ENCODE measurements at regions not wholly inside any gene's neighbourhood (a gene's known extent, or its start where the extent isn't known, plus 50 kb on each side); places are given as distances from the start of the nearest gene placed in this dataset.
"Not testable (repeated sequence)": the region's sequence is repeated elsewhere in the genome, so short reads cannot be mapped to it uniquely, and the experiment has no call there.

DNA sequence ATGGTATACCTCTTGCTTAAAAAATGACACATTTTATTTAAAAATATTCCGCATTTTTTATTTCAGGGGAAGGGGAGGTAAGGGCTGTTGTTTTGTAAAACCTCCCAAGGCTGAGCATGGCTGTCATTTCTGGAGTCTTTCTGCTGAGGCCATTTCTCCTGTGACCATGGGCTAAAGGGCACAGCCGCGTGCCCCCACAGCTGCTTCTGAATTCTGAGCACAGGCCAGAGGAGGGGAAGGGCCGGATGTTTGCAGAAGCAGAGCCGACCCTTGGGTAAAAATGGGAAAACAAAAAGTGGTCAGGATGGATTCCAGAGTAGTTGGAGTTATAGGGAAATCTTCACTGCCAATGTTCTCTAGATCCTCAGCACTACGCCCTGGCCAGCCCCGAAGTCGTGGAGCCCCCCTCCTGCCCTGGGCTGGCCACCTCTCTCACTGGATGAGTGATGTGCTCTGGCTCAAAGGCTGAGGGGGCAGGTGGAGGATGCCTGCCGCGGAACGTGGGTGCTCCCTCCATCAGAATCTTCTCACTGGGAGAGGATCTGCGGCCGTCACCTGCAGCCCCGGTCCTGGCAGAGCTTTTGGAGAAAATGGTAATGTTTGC lies 131.3 kb upstream of the ZEB1 start:
- no peak for DNase-seq (ENCODE audit: low spot score)

DNA sequence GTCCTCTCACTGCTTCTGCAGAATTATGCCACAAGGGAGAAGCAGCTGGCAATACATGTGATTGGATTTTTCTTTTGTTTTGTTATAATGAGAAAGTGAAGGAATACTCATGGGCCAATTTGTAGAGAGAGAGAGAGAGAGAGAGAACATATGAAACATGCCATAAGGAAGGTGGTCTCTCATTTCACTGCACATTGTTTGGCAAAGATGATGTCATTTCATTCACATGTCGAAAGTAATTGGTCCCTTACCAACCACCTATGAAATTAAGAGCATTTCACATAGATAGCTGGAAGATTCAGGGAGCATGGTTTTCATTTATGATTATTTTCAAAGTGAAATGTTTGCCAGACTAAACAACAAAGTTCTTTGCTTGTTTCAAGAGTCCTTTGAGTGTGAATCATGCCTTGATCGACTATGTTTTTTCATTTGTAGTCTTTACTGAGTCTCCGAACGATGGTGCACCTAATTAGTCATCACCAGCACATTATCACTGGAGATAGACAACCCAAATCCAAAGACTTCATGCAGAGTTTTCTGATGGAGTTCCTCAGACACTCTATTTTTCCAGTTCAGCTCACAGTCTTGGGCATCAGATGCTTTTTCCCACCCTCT lies 130.1 kb upstream of the ZEB1 start:
- DNase-seq (ENCODE audit: low spot score) = no peak

DNA sequence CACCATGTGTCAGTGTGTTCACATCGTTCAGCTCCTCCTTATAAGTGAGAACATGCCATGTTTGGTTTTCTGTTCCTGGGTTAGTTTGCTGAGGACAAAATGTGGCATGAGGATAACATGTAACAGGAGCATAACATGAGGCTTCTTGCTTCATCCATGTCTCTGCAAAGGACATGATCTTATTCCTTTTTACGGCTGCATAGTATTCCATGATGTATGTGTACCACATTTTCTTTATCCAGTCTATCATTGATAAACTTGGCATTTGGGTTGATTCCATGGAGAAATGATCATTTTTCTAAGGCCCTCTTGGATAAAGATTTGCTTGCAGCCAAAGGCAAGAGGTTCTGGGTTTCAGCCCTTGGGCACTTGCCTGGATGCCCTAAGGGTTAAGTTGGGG lies 128.5 kb upstream of the ZEB1 start:
- no peak for DNase-seq (ENCODE audit: low spot score)

DNA sequence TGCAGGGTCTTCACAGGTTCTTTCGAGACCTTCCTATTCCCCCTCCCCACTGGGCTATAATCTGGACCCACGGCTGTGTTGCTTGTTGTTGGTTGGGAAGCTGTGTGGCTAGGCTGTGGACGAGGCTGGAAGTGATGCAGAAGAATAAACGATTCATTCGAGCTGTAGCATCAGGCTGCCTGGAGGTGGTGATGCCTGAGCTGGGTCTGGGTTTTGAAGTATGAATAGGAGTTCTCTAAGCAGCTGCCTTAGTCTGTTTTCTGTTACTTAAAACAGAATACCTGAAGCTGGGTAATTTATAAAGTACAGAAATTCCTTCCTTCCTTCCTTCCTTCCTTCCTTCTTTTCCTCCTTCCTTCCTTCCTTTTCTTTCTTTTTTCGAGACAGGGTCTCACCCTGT lies 126.5 kb upstream of the ZEB1 start:
- DNase-seq (ENCODE audit: low spot score) = no peak

DNA sequence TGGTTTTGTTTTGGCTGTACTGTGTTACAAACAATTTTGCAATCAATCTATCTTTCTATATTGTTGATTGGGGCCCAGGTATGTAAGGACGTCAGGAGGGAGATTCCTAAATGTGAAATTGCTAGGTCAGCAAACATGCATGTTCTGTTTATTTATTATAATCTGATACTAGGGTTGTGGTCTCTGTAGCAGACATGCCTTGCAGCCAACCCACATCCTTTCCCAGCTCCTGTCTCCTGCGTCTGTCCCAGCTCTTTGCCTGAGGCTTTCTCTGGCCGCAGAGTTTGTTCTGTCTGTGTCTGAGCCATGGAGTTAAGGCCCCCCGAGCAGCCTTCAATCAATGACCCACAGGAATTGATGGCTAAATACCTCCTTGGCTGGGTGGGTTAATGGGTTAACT lies 124.0 kb upstream of the ZEB1 start:
- no peak for DNase-seq (ENCODE audit: low spot score)

DNA sequence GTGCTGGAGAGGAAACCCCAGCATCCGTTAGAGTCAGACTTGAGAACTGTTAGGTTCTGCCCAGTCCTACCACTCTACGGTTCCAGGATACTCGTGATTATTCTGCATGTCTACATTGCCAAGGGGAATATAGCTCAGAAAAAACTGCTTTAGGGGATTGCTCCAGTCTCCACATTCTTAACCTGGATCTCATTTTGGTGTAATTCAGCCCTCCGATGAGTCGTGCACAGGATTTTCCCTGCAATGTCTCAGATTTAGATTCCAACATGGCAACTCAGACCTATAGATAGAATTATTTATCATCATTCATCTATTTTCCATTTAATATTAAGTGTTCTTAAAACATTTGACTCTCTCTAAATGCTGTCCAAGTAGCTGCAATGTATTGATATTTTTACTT lies 121.1 kb upstream of the ZEB1 start:
- DNase-seq (ENCODE audit: low spot score) = no peak

DNA sequence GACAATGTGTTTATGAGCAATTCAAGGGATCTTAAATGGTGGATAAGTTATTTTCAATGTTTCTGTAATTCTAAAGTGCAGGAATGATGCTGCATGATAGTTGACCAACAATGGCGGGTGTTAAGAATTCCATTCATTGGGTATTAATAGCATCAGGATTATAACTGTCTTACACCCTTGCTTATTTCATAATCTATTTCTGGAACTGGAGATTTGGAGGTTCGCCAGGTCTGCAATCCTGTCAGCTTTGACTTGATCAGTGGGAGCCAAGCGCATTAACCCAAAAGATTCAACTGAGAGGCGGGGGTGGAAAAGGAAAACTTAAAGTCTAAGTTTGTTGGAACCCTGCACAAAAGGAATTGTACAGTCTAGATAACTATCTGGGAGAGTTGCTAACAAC lies 114.9 kb upstream of the ZEB1 start:
- DNase-seq (ENCODE audit: low spot score) = peak; percentile 8

DNA sequence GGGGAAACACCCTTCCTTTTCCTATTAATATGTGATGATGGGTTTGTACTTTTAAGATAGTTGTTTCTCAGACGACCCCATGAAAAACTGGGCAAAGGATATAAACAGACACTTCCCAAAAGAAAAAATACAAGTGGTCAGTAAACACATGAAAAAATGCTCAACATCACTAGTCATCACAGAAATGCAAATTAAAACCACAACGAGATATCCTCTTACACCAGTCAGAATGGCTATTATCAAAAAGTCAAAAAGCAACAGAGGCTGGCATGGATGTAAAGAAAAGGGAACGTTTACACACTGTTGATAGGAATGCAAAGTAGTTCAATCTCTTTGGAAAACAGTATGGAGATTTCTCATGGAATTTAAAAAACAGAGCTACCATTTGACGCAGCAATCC lies 111.4 kb upstream of the ZEB1 start:
- DNase-seq (ENCODE audit: low spot score) = no peak

DNA sequence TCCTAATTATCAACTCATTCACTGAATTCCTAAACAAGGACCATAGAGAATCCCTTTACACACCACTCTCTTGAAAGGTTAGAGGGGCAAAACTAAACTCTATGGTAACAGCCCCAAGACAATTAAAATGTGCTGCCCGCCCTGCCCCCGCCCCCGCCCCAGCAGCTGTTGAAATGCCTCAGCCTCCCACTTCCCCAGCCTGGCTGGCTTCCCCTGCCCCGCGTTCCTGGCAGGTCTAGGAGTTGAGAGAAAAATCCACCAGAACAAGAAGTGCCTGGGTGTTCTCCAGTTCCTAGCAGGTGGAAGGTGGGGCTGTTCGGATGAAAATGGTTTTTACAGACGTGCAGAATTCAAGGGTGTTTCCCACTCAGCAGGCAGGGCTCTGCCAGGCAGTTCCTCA lies 109.5 kb upstream of the ZEB1 start:
- no peak for DNase-seq (ENCODE audit: low spot score)

DNA sequence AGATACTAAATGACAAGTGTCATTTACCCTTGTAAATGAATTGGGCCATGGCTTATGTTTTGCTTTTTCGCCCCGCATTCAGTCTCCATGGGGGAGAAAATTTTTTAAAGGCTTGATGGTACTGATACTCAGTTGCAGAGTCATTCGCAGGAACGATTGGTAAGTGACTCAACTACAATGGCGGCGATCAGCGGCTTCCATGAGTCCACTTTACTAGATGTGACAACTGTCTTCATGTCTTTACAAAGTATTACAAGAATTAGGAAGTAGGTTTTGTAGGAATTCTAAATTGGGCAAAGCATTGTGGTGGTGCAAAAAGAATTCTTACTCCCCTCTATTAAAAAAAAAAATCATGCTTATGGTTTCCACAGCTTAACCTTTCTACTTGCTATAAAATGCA lies 108.8 kb upstream of the ZEB1 start:
- DNase-seq (ENCODE audit: low spot score) = no peak

DNA sequence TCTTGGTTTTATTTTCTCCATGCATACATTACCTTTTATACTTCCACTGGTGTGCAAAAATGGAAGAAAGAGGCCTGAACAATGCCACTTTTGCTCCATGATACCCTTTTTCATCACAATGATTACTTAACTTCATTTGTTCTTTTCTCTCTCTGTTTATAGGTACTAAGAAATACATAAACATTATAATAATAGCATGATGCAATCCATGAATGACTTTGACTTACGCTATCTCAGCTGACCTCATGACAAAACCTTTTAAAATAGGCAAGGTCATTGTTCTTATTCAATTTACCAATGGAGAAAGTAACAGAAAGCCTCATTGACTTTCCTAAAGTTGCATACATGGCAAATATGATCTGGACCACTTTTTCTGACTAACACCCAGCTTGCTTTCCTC lies 105.1 kb upstream of the ZEB1 start:
- no peak for DNase-seq (ENCODE audit: low spot score)

DNA sequence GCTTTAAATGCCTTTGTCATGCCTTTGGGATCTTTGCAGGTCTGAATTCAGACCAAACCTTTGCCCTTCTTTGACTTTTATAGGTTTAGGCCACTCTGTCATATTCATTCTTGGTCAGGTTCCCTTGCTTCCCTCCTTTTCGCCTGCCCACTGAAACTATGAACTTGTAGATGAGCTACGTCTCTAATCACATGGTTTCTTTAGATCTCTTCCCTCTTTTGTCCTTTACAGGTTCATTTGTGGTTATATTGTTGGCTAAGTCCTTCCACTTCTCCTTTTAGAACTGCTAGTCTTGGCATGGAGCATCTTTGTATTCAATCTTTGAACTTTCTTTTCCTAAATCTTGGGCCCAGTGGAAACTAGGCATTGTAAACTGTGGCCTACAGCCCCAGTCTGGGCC lies 104.0 kb upstream of the ZEB1 start:
- no peak for DNase-seq (ENCODE audit: low spot score)

DNA sequence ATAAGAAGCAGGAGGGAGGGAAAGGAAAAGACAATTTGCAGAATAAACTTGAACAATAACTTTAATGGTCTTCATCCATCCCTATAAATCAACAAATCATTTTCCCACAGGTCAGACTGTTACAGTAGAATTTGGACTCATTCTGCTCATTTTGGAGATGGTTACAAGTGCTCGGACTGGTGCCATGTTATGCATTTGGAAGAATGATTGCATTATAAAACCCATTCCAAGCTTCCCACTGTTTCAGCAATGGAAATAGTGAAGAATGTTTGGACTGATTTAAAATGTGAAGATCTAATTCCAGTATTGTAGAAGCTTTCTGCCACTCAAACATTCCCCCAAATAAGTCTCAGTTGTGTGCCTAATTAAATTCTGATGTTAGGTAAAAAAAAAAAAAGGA lies 99.7 kb upstream of the ZEB1 start:
- no peak for DNase-seq (ENCODE audit: low spot score)

DNA sequence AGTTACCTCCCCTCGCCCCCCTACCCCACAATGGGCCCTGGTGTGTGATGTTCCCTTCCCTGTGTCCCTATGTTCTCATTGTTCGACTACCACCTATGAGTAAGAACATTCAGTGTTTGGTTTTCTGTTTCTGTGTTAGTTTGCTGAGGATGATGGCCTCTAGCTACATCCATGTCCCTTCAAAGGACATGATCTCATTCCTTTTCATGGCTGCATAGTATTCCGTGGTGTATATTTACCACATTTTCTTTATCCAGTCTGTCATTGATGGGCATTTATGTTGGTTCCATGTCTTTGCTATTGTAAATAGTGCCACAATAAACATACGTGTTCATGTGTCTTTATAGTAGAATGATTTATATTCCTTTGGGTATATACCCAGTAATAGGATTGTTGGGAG lies 90.2 kb upstream of the ZEB1 start:
- DNase-seq (ENCODE audit: low spot score) = not testable (repeated sequence)

DNA sequence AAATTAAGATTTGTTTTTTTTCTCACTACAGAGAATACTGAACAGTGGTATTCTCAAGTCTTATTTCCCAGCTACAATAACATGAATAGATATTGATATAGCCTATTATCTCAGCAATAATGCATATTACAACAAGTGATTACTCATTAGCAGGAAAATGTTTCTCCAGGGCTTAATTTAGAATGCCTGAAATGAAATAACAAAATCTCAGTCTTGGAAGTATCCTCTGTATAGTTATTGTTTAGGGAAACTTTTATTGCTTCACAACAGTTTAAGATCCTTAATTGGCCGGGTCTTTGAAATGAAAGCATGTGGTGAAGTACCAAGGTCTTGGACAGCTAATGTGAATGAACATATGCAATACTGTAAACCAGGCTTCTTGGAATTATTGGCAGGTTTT lies 79.1 kb upstream of the ZEB1 start:
- no peak for DNase-seq (ENCODE audit: low spot score)

DNA sequence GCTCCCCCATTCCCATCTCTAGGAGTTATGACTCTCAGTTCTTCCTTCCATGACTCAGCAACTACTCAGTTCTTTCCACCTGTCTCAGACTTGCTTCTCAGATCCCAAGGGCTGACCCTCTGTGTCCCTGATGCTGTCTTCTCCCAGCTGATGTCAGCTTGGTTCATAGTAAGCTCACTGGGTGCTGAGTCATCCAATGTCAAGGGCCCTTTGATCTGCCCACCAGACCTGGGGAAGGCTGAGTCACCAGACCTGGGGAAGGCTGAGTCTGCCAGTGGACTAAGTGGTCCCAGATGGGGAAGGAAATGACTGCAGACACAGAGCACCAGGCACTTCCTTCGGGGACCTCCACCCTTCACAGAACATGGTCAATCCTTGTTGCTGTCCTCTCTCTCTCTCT lies 76.1 kb upstream of the ZEB1 start:
- peak; percentile 27 for DNase-seq (ENCODE audit: low spot score)

DNA sequence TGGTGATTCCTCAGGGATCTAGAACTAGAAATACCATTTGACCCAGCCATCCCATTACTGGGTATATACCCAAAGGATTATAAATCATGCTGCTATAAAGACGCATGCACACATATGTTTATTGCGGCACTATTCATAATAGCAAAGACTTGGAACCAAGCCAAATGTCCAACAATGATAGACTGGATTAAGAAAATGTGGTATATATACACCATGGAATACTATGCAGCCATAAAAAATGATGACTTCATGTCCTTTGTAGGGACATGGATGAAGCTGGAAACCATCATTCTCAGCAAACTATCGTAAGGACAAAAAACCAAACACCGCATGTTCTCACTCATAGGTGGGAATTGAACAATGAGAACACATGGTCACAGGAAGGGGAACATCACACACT lies 67.9 kb upstream of the ZEB1 start:
- not testable (repeated sequence) for DNase-seq (ENCODE audit: low spot score)

DNA sequence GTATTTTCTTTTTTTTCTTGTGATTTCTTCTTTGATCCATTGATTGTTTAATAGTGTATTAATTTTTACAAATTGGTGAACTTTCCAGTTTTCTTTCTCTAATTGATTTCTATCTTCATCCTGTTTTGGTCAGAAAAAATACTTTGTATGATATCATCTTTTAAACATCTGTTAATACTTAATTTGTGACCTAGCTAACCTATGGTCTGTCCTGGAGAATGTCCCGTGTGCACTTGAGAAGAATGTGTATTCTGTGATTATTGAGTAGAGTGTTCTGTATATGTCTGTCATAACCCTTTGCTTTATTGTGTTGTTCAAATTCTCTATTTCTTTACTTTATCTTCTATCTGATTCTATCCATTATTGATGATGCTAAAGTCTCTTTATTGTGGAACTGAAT lies 65.8 kb upstream of the ZEB1 start:
- no peak for DNase-seq (ENCODE audit: low spot score)

DNA sequence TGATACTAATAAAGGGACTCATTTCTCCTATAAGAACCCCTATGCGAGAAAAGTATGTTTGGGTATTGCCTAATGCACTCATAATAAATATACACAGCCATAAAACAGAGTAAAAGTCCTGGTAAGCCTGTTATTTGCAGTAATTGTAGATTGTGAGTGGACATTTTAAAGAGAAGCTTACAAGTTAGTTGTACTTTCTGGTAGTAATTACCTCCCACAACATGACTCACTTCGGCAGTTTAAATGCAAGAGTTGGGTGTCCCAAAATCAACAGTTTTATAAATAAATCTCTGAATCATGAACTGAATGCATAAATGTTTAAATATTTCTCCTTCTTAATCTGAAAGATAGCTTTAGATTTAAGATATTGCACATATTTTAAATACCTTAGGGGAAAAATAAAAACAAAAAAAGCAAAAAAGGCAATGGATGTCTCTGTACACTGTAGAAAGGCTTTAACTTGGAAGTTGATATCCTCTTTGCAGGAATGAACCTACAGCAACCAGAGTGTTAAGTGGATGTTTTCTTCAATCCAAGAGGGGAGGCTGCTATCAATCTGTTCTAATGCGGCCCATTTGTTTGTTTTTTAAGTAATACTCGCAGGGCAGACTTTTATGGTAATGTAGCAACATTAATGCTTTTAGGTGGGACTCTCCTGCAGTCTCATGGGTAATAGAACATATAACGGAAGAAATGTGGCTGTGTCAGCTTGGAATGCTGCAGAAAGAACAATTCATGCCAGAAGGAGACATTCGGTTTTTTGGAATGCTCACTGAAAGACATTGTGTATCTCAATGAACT lies 57.3 kb upstream of the ZEB1 start:
- DNase-seq (ENCODE audit: low spot score) = peak; percentile 56

DNA sequence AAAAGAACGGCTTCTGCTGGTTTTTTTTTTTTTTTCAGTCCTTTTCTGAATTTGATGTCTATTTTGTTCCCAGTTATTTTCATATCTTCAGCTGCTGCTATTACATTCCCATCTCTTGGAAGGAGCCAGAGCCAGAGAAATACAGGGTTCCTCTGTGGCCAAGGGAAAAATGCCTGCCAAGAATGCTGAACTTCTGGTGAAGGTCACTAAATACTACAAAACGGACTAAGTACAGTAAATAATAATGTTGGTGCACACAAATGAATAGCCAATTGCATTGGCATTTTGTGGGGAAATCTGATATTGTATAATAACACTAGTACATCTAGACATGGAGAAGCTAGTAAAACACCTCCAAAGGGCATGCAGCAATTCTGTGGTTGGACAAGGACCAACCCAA lies 56.3 kb upstream of the ZEB1 start:
- DNase-seq (ENCODE audit: low spot score) = peak; percentile 21

DNA sequence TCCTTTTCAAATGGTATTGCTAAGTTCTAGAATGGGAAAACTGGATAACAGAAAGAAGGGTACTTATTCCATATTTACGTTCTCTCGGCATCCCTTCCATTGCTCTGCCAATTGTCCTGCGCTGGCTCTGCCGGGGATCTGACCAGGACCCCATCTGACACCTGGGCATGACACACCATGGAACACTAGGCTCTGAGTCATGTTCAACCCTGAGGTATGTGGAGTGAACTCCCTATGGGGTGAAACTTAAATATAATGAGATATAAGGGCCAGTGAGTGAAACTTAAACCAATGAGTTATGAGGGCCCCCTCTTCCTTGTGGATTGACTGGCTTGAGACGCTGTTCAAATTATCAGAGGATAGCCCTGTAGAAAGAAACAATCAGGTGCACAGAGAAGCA lies 55.1 kb upstream of the ZEB1 start:
- DNase-seq (ENCODE audit: low spot score) = no peak

DNA sequence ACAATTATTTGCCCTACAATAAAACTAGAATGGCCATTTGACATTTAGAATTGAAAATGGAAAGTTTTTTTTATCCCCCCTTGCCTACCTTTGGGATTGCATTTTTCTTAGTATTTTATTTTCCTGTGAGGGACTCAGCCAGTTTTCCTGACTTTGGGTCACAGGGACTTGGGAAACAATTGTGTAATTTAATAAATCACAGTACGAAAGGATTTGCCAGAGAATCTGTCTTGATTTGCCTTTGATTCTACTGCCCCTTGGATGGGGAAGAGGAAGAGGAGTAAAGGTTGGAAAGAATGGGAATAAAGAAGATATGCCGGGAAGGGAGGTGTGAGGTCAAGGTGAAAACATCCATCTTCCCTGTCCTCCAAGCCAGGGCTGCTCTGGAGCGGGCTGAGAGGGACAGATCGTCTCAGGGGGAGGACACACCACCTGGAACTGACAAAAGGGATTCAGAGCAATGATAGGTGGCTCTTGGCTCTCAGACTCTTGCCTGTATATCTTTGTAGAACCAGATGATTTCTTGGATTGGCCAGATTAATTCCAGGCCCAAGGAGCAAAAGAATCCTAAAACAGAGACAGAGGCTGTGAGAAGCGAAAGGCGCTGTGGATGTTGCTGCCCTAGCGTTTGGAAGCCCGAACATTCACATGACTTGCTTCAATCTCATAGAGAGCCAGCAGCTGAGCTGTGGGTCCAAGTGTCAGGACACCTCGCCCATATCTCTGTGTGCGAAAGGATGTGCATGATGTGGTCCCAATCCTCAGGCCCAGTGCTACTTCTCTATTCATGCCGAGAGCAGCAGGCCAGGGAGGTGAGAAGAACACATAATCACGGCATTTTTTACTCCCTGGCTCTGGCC lies 50.3 kb upstream of the ZEB1 start:
- no peak for DNase-seq (ENCODE audit: low spot score)
